COLO829 (cell line): ENCODE measurements at regions not wholly inside any gene's neighbourhood (a gene's known extent, or its start where the extent isn't known, plus 50 kb on each side); places are given as distances from the start of the nearest gene placed in this dataset.
A peak's percentile ranks its signal among the peaks of the same experiment; 100 is the strongest.

Experiments
- DNase-seq: peaks from one replicate; pipeline ENCODE4 v3.0.0; 2012; ENCODE audit warnings: low spot score

DNA sequence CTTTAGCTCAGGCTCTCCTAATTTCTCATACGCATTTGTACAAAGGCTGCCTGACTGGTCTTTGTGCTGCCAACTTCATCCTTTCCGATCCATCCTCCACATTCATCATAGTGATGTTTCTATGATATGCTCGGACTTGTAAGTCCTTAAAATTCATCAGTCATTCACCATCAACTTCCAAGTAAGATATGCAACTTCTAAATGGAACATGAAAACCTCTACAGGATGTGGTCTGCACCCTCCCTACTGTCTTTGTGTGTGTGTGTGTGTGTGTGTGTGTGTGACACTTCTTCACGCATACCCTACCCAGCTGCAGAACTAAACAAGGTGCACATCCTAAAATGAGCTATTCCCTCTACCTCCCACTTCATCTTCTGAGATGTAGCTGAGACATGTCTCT is 397.9 kb upstream of the NR5A2 start:
- DNase-seq = no peak

DNA sequence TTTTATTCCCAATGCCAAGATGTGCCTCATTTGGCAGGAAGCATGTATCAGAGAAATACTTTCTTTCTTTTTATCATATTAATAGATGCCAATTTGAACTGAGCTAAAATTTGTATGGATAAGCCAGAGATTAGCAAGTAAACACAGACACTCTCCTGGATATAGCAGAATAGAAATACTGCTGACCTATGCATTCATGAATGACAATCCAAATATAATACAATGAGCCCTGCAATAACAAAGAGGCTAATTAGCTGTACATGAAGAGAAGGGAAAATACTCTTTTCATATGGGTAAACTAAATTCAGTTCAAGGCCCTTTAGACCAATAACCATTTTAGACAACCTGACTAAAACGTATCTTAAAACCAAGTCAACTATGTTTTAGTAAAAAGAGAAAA is 388.1 kb upstream of the NR5A2 start:
- no peak for DNase-seq

DNA sequence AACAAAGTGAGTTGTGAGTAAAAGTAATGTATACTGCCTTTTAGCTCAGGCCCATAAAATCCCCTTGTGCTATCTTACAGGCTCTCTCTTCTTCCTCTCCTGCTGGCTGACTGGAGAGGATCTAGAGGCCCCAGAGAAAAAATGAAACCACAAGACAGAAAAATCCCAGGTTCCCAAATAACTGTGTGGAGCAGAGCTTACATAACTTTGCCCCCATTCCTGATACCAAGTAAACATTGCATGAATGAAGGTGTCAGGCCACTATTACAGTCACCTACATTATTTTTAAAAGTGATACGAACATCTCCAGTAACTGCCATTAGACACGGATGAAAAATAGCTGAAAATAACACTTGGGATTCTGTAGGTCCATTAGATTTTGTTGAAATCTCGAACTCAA is 386.0 kb upstream of the NR5A2 start:
- no peak for DNase-seq

DNA sequence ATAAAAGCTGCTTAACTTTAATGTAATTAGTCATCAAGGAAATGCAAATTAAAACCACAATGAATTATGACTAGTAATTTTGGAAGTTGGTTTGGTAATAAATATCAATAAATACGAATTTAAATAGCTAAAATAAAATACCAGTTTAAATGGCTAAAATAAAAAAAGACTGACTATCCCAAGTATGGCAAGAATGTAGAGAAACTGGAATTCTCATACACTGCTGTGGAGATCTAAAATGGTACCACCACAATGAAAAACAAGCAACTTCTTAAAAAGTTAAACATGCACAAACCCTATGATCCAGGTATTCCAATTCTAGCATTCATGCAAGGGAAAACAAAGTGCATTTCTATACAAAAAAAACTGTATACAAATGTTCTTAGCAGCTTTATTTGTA is 382.6 kb upstream of the NR5A2 start:
- no peak for DNase-seq

DNA sequence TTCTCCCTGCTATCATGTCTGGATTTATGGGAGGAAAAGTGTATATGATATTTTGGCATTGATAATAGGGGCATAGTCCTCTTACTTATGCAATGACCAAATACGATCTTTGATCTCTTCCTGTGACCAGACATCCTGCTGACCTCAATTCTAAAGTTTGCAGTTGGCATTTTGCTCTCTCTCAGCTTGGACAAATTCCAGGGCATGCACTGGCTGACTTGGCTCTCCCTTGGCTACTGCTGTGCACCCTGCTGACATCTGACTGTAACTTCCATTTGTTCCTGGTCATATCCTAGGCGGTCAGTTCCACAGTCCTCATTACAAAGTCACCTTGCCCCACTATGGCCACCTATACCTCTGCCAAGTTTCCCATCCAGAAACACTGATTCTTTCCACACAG is 380.7 kb upstream of the NR5A2 start:
- no peak for DNase-seq

DNA sequence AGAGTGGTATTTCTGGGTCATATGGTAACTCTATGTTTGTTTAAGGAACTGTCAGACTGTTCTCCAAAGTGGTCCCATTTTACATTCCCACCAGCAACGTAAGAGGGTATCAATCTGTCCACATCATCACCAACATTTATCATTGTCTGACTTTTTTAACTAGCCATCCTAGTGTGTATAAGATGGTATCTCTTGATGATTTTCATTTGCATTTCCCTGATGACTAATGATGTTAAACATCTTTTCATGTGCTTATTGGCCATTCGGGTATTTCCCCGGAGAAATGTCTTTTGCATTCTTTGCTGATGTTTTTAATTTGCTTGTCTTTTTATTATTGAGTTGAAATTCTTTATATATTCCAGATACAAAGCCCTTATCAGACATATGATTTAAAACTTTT is 370.1 kb upstream of the NR5A2 start:
- no peak for DNase-seq

DNA sequence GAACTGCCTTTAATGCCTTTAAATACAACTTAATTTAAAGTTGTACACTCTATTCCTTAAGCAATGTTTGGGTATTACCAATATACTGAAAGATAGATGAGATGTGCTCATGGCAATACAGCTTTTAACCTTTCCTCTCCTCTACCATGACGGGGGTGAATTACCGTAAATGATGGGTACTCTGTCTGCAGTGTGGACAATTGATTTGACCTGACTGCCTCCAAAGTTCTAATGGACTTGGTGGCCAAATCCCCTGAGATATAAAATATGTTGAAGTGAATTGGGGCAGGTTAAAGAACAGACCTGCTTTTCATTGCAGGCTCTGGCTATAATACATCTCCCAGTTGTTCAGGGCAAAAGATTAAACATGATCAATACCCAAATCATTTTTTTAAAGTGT is 367.4 kb upstream of the NR5A2 start:
- no peak for DNase-seq

DNA sequence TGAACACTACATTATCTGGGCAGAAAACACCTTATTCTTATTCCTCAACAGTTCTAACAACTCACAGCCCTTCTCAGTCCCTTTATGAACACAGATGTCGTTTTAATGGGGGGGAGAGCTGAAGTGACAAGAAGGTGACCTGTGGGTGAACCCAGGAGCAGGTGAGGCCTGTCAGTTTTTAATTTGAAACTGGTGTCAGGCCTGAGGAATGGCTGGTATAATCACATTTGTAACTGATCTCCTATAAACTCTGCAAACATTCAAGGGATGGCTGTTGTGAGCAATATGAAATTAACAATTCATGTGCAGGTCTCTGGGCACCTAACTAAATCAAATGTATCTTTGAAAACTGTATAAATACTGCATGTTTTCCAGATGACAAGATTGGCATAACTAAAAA is 362.1 kb upstream of the NR5A2 start:
- DNase-seq = no peak

DNA sequence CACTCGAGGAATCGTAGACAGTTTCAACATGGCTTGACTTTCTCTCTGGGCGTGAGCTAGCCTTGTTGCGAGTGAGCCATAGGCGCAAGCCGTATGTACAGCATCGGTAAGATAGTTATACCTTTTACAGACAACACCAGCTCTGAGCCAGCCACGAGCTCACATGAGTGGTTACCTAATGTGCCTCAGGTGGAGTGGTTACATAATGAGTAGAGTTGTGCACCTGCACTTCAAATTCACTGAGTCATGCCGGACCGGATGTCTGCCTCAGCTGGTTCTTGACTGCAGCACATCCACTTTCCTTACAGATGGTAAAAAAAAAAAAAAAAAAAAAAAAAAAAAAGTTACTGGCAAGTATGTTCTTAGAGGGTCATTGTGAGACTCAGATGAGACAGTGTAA is 360.4 kb upstream of the NR5A2 start:
- no peak for DNase-seq

DNA sequence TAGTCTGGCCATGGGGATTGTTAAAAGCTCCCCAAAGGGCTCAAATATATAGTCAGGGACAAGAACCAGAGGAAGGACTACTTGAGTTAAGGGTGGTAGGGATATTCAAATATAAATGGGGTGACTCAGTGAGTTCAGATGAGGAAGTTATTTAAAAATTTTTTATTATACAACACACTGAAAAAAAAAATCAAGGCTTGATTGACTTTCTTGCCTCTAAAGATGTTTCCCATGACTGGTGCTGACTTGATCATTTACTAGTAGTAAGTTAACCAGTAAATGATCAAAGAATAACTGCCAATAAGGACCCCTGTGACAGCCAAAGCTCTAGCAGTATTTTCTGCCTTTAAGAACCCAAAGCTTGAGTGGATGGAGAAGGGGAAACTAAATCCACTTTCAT is 357.6 kb upstream of the NR5A2 start:
- no peak for DNase-seq

DNA sequence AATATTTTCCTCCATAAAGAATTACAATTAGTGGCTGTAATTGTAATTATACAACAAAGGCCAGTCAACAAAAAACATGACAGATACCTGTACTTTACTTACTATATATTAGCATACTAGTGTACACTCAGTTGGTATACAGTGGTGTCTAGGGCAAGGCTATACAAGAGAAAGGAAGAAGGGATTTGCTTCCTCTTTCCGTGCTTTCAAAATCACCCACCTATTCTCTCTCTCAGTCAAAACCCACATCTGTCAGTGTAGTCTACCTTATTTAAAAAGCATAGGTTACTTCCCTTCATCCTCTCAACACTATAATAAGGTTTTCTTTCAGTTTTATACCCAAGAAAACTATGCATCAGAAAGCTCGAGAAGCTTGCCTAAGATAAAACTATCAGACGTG is 355.8 kb upstream of the NR5A2 start:
- no peak for DNase-seq

DNA sequence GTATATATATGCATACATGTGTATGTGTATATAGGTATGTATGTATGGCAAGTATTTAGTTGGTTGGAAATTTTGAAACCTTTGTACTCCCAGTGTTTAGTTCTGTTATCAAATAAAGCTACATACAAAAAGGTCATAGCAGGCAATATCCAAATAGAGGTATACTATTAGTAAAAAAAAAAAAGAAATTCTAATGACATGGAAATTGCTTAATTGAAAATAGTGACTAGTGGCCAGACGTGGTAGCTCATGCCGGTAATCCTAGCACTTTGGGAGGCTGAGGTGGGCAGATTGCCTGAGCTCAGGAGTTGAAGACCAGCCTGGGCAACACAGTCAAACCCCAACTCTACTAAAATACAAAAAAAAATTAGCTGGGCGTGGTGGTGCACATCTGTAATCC is 351.6 kb upstream of the NR5A2 start:
- no peak for DNase-seq

DNA sequence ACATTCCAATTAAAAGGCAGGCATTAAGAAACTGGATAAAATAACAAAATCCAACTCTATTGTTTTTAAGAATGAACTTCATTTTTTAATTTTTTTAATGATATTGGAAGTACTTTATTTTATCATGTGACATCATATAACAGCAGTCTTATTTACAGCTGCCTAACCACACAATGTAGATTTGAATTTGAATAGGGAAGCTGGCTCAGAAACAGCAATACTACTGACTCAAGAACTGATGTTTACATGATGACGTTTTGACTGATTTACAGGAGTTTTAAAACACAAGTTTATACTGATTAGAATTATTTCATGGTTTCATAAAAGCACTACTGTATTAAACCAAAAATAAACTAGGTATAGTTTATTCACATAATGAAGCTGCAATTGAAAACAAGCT is 348.7 kb upstream of the NR5A2 start:
- DNase-seq = no peak

DNA sequence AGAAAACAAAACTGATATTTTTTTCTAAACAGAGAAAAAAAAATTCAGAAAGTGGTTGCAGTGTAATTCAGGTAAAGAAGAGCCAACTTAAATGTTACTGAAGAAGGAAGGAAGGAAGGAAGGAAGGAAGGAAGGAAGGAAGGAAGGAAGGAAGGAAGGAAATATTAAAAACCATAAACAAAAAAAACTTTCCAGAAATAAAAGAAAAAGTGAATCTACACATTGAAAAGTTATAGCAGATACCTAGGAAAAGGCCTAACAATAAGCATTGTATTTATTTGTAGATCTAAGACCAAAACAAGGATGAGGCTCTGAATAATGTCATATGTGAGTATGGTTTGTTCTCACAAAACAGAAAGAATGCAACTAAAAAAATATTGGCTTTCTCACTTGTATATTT is 345.4 kb upstream of the NR5A2 start:
- DNase-seq = no peak

DNA sequence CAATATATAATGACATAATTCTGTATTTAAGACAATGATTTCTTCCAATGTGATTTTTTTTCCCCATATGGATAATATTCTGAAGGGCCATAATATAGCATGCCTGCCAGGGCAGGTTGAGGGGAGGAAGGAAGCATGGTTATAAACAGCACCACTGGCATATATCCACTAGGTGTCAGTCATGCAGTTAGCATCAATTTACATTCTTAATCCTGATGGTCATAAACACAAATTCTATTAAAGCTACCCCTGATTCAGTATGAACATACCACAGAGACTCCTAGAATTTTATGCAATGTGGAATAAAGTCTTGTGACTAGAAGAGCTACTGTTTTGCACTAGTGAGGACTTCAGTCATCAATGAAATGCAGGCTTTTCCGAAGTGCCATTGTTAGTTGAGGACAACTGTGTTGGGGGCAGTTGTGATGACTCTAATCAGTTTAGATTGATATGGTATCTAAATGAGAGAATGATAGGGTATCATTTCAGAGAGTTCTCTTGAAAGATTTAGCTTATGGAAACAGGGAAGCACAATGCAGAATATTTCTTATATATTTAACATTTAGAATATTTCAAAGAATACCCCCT is 342.7 kb upstream of the NR5A2 start:
- peak; percentile 74 for DNase-seq

DNA sequence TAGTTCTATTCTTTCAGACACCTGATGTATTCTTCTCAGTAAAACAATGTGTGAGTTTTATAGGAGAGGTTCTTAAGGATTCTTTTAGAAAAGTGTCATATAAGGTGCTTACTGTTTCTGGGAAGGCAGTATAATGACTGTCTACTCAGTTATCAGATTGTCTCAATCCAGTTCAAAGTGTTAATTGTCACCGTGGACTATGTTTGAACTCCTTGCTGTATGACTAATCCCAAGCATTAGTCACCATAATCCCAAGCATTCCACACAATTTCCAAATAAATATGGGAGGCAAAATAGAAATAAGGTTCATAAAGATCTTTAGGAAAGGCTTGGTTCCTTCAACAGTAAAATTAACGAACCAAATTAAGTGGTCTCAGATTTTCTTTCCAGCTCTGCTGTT is 342.1 kb upstream of the NR5A2 start:
- DNase-seq = peak; percentile 72

DNA sequence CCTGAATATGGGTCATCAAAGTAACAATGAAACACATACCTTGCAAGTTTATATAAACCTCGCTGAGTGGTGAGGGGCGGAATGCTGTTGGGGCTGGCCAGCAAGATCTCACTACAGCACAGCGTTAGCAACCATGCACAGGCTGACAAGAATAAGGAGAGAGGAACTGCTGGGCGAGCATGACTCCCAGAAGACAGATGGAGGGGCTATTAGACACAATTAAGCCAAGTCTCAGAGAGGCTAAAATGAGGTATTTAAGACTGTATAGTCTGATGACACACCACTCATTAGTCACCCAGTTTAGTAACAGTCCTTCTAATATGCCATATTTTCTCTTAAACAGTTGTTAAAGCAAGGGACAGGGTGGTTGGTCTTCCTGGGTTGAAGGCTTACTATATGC is 340.2 kb upstream of the NR5A2 start:
- no peak for DNase-seq

DNA sequence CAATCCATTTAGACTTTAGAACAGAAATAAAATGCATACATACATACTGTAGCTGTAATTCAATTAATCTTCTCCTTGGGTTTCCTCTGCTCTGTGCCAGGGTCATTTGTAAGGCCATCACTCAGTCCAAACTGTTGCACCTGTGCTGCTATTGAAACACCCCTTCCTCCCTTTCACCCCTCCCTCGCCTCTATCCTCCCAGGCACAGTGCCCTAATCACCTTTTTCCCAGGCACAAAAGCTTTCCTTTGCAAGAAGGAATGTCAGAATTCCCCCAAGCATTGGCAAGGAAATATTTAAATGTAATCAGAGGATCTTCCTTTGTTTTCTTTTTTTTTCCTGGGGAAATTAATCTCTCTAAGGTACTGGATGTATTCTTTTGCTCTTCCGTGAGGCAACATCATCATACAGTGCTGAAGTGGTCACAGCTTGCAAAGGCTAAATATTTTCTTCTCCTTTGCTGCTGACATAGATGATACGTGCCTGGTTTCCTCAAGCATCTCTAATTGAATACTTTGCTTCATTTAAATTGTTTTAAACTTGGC is 339.3 kb upstream of the NR5A2 start:
- no peak for DNase-seq

DNA sequence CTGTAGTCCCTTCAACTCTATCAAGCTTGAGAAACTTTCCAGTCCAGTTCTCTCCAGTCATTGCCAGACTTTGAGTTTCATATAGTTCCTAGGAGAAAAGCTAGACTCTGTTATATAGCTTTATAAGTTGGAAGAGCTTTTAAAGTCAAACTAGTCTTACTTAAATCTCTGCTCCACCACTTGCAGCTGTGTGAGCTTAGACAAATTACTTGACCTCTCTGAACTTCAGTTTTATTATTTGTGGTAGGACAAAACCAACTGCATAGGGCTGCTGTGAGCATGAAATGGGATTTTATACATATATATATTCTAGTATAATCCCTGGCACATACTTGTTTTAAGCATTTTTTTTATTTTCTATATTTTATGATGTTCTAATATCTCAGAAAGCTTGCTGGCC is 338.7 kb upstream of the NR5A2 start:
- no peak for DNase-seq

DNA sequence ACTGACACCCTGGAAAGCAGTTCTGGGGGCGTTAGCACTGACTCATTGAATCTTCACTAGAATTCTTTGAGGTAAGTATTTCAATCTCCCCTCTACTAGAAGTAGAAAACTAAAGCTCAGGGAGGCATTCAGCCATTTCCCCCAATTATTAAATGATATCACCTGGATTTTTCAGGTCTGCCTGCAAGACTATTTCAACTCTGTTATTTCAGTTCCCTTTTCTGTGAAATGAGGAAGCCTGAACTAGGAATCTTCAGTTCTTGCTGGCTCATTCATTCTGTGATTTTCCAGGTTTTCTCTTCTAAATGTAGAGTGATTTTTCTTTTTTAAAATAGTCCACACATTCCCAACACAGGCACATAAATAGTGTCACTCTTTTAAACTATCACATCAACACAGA is 337.0 kb upstream of the NR5A2 start:
- DNase-seq = no peak

DNA sequence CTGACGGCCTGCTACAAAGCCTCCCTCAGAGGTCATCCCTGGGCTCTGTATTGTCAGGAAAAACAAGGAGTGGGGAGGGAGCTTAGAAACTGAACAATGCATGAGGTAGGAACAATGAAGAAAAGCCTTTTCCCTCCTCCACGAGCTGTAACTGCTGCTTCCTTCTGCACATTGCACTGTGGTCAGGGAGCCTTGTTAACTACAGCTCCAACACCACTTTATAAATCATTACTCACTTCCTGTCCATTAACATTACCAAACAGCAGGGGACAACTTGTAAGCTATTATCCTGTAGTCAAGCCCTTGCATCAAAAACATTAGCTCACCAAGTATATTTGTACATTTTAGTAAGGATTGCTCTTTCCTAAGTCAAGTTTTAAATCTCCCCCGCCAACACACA is 336.0 kb upstream of the NR5A2 start:
- DNase-seq = peak; percentile 87

DNA sequence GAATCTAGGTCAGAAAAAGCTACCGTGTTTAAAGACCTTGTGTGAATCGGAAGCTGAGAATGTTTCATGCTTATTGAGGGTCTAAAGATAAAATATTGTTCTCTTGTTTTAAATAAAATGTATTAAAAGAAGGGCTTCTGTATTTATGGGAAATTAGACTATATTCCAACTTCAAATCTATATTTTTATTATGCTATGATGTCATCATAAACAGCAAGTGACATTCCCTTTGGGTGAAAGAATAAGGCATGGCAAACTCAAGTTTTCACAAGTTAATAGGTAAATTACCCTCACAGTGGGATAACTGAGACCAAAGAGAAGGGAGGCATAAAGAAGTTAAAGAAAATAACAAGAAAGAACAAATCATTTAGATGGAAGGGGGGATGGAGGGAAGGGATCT is 333.8 kb upstream of the NR5A2 start:
- DNase-seq = no peak

DNA sequence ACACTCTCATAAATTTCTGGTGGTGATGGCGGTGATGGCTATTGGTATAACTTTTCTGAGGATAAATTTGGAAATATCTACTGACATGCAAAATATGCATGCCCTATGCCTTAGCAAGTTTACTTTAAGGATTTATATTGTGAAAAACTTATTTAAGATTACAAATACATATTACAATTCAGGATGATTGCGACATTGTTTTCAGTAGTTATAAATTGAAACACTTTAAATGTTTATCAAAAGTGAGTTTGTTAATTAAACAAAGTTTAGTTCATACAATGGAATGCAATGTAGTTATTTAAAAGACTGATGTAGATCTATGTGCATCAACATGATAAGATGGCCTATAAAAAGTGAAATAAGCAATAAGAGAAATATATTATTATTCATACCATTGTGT is 331.3 kb upstream of the NR5A2 start:
- no peak for DNase-seq

DNA sequence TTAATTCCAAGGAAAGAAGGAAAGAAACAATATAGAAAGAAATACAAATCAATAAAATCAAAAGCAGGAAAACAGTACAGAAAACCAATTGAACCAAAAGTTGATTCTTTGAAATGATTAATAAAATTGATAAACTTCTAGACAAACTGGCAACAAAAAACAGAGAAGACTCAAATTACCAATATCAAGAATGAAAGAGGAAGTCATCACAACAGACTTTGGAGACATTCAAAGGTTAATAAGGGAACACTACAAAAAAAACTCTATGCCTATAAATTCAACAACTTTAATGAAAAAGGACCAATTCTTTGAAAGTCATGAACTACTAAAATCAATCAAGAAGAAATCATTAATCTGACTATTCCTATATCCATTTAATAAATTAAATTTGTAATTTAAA is 329.3 kb upstream of the NR5A2 start:
- no peak for DNase-seq

DNA sequence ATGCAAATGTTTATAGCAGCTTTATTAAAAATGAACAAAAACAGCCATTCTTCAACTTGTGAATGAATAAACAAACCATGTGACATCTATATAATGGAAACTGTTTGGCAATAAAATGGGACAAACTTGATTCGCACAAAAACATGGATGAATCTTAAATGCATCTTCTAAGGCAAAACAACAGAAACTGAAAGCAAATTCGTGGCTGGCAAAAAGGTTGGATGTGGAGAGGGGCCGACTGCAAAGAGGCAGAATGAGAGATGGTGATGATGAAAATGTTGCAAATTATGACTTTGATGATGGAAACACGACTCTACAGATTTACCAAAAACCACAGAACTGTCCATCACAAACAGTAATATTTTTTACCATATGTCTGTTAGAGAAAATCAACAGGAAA is 327.0 kb upstream of the NR5A2 start:
- DNase-seq = no peak
